ENCODE measurements at regions not wholly inside any gene's neighbourhood (a gene's known extent, or its start where the extent isn't known, plus 50 kb on each side); places are given as distances from the start of the nearest gene placed in this dataset.
"Not testable (repeated sequence)": the region's sequence is repeated elsewhere in the genome, so short reads cannot be mapped to it uniquely, and the experiment has no call there.

DNA sequence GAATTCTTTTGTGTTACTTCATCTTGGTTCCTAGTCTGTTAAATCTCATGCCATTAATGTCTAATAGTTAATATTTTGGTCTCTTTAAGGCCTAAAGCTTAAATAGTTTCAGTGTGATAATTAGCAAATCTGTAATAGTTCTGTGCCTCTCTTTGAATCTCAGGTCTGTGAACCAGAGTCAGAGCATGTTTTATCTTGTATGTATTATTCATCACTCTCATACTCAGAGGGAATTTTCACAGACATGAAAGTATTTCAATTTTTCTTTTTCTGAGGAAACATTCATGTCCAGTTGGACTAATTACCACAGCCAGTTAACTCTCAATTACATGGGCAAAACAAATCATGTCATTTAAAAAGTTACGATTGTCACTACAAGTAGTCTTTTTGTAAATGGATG, 931.9 kb upstream of the SLC39A10 start:
- DNase-seq, result no peak

DNA sequence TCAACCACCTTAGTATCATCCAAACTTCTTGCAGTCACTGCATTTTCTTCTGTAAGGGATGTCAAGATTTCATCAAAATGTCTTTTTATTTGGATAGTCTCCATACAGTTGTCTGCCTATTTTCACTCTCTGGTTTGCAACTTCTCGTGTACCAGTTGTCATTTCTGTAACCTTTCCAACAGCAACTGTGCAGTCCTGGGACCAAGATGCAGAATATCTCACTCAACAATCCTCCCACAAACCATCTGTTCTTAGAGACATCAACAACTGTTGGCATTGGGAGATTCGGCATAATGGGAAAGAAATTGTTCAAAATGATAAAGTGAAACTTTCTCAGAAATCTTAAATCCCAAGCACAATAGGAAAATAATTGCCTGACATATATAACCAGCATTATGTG, 933.6 kb upstream of the SLC39A10 start:
- DNase-seq, result no peak

DNA sequence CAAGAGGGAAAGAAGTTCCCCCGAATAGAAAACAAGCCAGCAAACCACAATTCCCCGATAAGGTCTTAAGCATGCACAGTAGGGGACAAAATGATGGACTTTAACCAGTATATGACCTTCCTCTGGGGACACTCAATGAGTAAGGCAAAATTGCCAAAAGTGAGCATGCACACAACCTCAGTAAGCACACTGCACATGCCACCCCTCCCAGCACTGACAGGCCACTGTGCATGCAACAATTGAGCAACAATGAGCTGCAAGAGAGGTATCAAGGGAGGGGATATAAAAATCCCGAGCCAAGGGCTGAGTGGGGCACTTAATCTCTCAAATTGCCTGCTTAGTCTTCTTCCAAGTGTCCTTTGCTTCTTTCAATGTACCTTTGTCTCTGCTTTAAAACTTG, 935.8 kb upstream of the SLC39A10 start:
- no peak for DNase-seq

DNA sequence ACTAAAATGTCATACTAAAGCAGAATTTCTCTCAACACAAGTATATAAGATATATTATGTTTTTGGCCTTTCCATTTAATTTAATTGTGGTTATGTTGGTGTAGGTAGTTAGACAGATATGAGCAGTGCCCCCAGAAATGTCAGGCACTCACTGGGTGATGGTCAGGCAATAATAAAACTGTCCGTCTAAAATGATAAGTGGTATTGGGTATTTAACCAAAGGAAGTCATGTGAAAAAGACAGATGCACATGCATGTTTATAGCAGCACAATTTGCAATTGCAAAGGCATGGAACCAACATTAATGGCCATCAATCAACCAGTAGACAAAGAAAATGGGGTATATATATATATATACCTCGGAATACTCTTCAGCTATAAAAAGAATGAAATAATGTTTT, 936.6 kb upstream of the SLC39A10 start:
- no peak for DNase-seq

DNA sequence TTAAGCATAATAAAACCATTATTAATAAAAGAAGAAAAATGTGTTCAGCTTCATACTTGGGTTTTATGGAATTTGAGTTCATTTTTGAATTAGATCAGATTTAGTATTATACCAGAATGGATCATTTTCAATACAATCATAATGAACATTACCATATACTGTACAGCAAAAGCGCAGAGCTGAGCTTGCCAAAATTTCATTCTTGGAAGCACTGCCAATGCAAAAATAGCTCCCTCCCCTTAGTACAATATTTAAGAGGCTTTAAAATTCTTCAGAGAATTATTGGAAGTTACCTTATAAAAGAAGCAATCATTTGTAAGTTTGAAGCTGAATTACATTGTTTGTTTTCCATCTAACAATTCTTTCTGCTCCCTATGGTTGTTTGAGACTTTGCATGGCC, 938.1 kb upstream of the SLC39A10 start:
- no peak for DNase-seq

DNA sequence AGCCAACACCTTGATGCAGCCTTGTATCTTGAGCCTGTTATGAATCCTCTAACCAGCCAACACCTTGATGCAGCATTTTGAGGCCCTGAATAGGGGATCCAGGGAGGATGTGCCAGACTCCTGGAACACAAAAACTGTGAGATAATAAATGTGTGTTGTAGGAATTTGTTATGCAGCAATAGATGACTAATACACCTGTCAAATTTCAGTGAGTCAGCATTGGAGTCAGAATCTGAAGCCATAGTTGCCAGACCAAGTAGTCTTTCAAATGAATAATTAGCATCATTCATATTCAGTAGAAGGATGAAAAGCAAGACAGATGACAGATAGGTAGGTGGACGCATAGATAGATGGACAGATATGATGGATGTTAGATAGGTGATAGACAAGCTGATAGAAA, 942.5 kb upstream of the SLC39A10 start:
- DNase-seq, result no peak

DNA sequence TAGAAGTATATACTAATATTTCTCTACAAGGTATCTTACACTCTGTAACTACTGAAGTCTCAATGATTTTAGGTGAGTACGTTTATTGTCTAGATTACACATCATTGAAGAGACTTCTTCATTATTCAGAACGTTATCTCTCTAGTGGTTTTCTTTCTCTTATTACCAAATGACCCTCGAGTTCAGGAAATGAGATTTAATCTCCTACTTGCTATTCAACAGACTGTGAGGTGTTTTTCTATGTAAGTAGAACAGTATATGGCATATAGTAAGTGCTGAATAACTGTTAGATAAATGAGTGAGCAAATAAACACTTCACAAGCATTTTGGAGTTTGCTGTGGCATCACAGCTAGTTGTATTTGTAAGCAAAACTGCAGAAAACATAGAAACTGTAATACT, 947.2 kb upstream of the SLC39A10 start:
- peak; percentile 42 for DNase-seq

DNA sequence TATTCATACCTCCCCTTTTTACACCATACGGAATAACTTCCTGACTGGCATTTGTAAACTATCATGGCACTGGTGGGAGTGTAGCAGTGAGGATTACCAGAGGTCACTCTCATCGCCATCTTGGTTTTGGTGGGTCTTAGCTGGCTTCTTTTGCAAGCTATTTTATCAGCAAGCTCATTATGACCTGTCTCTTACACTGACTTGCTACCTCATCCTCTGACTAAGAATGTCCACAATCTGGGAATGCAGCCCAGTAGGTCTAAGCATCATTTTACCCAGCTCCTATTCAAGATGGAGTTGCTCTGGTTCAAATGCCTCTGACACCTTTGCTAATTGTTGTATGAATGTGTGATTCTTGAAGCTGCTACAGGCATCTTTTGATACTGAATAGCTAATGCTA, 950.8 kb upstream of the SLC39A10 start:
- no peak for DNase-seq

DNA sequence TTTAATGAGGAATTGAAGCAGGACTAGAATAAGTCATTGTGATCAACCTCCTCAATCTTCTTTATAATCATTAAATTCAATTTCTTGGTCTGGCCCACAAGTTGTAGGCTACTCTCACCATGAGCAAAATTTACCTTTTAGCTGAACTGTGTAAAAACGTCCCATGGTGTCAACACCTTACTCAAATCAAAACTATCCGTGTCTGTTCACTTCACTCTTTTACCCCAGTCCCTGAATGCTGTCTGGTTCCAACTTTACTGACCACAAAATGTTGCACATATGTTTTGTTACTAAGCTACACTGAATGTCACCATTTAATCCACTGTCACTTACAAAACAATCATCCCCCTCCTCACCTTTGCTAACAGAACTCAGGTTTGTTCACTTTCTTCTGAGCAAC, 951.6 kb upstream of the SLC39A10 start:
- DNase-seq, result no peak

DNA sequence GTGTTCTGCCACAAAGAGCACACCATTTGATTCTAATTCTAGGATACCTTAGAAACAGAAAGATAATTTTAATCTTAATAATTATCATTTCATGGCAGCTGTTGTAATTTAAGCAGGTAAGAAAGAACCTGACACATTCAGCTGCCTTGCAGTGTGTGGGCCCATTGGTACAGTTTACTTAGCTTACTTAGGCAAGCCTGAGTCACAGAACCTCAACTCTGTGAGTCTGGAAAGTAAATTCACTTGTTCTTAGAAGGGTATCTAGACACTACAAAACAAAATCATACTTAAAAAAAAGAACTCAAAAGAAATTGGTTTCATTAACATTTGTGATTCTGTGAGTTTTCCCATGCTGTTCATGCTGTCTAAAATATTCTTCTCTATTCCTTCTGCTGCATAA, 956.3 kb upstream of the SLC39A10 start:
- no peak for DNase-seq

DNA sequence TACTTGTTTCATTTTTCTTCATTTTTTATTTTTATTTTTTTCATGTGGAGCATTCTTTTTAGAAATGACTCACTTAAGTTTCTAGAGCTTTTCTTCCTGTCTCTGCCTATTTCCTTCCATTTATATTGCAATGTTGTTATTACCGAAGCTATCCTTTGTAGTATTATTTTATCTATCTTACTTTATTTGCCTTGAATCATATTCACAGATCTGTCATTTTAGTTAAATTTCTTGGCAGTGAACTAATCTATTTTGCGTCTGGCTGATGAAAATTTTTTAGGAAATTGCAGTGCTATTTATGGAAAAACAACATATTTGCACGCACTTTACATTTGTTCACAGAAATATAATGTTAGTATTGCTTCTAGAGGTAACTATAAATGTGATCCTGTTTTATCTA, 956.9 kb upstream of the SLC39A10 start:
- DNase-seq, result no peak

DNA sequence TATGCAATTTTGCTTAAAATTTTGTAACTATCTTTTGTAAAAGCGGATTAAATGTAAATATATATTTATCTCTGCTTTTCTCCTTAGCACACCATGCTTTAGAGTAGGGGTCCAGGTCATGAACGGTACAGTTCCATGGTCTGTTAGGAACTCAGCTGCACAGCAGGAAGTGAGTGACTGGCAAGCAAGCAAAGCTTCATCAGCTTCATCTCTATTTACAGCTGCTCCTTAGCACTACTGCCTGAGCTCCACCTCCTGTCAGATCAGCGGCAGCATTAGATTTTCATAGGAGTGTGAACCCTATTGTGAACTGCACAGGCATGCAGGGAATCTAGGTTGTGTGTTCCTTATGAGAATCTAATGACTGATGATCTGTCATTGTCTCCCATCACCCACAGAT, 959.0 kb upstream of the SLC39A10 start:
- DNase-seq, result no peak

DNA sequence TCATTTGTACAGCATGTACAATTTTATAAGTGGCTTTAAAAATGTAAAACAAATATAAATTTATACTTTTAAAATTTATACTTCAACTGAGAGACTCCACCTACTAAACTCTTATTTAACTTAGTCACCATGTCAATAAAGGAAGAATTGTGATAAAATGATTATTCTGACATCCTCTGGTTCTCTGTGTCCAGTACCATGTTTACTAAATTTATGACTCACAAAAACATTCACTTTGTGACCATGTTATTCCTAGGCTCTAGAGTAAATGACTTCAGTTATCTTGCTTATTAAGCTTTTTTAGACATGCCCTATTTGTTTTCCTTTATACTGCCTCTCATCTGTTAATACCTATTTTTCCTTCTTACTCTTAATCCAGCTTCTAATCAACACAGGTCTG, 959.6 kb upstream of the SLC39A10 start:
- no peak for DNase-seq

DNA sequence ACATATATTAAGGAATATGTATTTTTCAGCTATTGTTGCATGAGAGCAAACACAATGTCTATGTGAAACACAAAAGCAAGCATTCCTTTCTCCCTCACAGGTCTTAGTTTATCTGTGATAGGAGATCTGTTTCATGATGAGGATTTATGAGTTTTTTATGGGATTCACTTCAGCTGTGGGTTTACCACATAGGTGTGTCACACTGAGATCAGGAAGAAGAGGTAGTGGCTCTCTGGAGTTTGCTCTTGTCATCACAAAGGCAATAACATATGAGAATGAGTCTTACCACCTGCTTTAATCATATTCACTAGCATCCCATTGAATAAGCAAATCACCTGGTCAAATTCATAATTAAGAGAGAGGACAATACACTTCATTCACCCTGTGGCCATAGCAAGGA, 960.3 kb upstream of the SLC39A10 start:
- DNase-seq, result no peak

DNA sequence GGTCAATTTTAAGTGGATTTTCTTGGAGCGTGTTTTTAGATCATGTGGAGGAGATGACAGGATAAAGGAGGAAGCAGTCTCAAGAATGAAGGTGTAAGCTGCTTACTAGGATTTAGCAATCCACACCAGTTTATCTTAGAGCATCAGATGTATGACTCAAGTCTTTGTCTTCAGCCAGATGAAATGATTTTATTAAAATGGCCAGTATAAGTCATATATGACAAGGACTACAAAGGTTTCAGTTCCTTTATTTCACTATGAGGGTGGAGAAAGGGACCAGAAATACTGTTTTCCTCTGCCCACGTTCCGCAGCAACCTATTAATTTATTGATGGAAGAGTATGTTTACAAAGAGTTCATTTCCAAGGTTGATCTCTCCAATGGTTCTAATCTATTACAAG, 970.5 kb upstream of the SLC39A10 start:
- no peak for DNase-seq

DNA sequence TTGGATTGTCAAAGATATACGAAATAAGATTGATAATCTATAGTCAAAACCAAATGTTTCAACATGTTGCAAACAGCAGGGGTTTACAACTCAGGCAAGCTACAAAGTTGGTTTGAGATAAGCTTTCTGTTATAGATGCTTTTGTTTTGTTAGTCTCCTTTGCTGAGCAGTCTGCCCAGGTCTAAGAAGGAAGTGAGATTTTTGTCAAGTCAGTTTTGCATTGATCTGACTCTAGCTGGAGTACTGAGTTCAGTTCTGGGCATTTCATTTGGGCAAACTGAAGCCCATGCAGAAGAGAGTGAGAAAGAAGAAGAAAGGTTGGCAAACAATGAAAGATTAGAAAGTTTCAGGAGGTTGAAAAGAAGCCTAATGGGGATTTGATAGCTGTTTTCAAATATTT, 983.0 kb upstream of the SLC39A10 start:
- no peak for DNase-seq

DNA sequence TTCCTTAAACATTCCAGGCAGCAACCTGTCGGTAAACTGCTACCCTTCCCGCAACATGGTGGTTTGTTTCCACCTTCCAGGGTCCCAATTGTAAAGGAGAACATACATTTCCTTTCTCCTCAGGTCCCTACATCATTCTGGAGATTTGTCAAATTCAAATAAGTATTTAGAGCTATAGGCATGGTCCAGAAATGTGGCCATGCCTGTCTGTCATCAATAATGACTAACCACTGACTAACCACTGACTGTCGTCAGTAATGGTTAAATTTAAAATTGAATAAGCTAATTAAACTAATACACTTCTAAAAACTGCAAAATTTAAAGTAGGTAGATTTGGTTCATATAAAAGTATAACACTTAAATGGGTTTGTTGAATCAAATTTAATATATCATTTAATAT, 984.0 kb upstream of the SLC39A10 start:
- DNase-seq, result no peak

DNA sequence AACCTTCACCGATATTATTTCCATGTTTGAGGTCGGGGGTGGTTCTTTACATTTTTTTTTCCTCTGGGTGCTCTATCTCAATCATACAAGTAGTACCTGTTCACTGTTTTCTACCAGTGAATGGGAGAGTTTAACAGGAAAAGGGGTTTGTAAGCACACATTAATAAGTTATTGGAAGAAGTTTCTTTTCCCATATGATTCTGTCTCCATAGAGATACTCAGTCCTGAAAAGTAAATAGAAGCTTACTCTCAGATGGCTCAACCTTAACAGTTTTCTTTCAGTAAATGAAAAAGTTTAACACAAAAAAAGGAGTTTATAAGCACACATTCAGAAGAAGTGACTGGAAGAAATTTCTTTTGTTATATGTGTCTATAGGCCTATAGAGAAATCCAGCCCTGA, 995.6 kb upstream of the SLC39A10 start:
- DNase-seq, result no peak

DNA sequence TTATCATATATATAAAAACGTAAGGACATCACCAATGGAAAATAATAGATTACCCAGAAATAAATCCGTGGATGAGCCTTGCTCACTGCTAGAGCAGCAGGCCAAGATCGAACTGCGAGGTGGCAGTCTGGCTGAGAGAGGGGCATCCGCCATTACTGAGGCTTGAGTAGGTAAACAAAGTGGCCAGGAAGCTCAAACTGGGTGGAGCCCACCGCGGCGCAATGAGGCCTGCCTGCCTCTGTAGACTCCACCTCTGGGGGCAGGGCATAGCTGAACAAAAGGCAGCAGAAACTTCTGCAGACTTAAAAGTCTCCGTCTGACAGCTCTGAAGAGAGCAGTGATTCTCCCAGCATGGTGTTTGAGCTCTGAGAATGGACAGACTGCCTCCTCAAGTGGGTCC, 1018.0 kb upstream of the SLC39A10 start:
- DNase-seq, result not testable (repeated sequence)

DNA sequence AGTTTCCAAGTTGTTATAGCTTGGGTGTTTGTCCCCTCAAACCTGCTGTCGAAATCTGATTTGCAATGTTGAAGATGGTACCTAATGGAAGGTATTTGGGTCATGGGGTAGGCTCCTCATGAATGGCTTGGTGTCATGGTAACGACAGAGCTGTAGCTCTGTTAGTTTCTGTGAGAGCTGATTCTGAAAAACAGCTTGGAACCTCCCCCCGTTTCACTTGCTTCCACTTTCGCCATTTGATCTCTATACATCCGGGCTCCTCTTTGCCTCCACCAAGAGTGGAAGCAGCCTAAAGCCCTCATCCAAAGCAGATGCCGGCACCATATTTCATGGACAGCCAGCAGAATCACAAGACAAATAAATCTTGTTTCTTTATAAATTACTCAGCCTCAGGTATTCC, 1035.1 kb upstream of the SLC39A10 start:
- DNase-seq, result no peak

DNA sequence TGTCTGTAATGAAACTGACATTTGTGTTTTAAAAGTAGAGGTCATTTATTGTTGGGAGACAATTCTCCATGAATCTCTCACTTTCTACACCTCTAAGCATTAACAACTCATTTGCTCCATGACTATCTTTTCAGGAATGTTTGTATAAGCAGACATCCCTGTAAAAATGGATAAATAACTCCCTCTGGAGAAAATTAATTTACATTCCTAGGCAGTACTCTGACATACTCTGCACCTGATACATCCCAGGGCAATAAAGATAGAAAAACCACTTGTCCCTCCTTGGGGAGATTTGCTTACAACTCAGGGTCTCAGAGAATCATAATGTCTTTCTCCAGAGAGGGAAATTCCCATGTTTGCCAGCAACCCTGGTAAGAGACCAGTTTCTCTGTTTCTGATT, 1037.7 kb upstream of the SLC39A10 start:
- no peak for DNase-seq

DNA sequence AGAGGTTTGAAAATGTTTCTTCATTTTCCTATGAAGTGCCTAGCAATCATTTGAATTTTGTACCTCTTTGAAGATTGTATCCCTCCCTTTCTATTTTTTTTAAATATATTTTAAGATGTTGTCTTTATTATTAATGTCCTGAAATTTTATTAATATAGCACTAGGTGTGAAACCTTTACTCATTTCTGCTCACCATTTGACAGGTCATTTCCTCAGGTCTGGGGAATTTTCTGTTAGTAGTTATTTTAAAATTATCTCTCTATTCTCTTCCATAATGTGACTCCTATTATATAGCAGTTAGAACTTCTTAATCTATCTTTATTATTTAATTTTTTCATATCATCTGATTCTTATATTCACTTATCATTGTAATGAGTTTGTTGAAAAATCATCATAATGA, 1038.6 kb upstream of the SLC39A10 start:
- no peak for DNase-seq

DNA sequence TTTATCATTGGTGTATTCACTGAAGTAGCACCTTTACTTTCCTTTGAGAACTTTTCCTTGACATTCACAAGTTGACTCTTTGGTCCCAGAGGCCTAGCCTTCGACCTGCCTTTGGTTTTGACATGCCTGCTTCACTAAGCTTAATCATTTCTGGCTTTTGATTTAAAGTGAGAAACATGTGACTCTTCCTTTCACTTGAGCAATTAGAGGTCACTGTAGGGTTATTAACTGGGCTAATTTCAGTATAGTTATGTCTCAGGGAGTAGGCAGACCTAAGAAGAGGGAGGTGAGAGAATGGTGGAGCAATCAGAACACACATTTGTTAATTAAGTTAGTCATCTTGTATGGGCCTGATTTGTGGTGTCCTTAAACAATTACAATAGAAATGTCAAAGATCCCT, 1040.7 kb upstream of the SLC39A10 start:
- no peak for DNase-seq

DNA sequence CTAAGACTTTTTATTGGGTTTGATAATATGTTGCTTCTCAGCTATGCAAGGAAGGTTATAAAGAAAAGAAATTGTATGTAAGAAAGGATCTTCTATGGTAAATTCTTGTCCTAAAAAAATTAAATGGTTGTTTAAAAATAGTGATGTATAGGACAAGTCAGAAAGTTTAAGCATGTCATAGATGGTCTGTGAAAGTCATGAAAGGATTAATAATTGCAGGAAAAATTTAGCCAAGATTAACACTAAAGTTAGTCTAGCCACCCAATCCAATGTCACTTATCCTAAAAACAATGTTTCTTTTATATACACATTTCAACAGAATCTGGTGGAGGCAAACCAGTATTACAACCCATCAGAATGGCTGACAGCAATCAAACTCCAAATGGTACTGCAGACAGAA, 1046.7 kb upstream of the SLC39A10 start:
- no peak for DNase-seq

DNA sequence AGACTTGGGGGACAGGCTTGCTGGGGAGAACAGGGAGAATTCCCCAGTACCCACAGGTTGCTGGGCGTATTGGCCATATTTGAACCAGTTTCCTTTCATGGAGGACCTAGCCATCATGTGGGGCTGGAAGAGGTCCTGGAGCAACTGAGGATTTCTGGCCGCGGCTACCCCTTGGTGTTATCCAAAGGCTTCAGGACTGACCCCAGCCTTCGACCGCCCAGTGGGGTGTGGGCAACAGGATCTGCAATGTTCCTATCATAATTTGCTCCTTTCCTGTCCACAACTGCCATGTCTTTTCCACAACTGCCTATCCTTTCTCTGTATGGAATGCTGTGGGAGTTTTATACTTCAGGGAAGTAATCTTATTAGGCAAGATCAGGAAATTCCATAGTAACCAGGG, 1053.6 kb upstream of the SLC39A10 start:
- DNase-seq, result no peak

DNA sequence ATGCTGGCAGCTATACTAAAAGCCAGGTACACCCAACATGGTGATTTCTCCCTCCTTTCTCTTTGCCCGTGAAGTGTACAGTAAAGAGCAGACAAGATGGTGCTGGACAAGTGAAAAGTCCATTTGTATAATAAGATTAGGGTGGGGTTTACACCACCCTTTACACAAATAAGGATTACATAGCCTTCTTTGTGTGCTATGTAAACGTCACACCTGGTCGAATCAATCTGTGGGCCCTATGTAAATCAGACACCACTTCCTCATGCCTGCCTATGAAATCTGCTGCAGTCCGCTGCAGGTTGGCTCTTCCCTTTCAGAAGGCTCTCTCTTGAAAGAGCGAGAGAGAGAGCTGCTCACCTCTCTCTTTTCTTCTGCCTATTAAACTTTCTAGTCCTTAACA, 1054.3 kb upstream of the SLC39A10 start:
- no peak for DNase-seq

DNA sequence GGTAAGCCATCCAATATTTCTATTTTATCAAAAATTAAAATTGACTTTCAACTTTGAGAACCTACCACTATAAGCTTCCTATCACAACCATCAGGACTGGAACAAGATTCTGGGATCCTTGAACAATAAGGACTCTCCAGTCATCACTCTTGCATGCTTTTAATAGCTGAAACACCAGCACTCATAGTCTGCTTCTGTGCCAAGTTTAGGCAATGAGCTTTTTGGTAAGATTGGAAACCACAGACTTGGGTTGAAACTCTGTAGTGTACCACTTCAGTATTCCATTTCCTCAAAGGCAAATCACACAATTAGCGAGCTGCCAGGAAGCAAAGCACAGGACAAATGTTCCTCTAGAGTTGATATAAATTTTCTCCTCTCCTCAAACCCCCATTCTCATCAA, 1065.8 kb upstream of the SLC39A10 start:
- DNase-seq, result no peak

All from NCI-H1436 (cell line).